T47D (cell line): ENCODE measurements at regions not wholly inside any gene's neighbourhood (a gene's known extent, or its start where the extent isn't known, plus 50 kb on each side); places are given as distances from the start of the nearest gene placed in this dataset.

Experiments
- DNase-seq, 2 experiments: peaks; one replicate each; pipeline versions ENCODE4 v3.0.0 to v3.0.0-alpha.2; 2011 to 2012; ENCODE audit warnings: low read depth in 1 of 2, low spot score in 1 of 2
- JUND ChIP-seq: IDR thresholded peaks from 2 replicates; pipeline ENCODE4 v1.6.1; 2012; ENCODE audit warnings: low read depth
- in situ Hi-C: cut with HindIII; loops from 2 replicates; pipeline ENCODE4 v1.10.0; 2016; ENCODE audit warnings: low sequenced_read_pairs, low pct_unique_long_range_greater_than_20kb

GRCh38 chr3:194267744-194268653, 83.1 kb downstream of the CPN2 start:
- DNase-seq: no peak

GRCh38 chr3:194268654-194269512, 82.2 kb downstream of the CPN2 start:
- in situ Hi-C loops: no loop called here
- DNase-seq: no peak
- no peak for TF ChIP-seq JUND

More at GRCh38 chr3:194267744-194268653, 83.1 kb downstream of the CPN2 start:
- no peak for TF ChIP-seq JUND
- in situ Hi-C loops: no loop called here

- DNase-seq: peak in 1 of 2 experiments; percentile 61
- no peak for TF ChIP-seq JUND
- in situ Hi-C loops: no loop called here
These were observed 81.5 kb downstream of the CPN2 start for GRCh38 chr3:194269610-194270145.

GRCh38 chr3:194270627-194271459, 80.3 kb downstream of the CPN2 start:
- peak; percentile 90 to 95 for DNase-seq
- in situ Hi-C loops: no loop called here
- no peak for TF ChIP-seq JUND

GRCh38 chr3:194271460-194272035, 79.6 kb downstream of the CPN2 start:
- TF ChIP-seq JUND: no peak
- in situ Hi-C loops: no loop called here
- no peak for DNase-seq

GRCh38 chr3:194272221-194272620, 78.9 kb downstream of the CPN2 start:
- TF ChIP-seq JUND: no peak
- DNase-seq: no peak
- in situ Hi-C loops: no loop called here

GRCh38 chr3:194272861-194273742, 78.0 kb downstream of the CPN2 start:
- TF ChIP-seq JUND: no peak

GRCh38 chr3:194273743-194274310, 77.3 kb downstream of the CPN2 start:
- no peak for TF ChIP-seq JUND
- in situ Hi-C loops: no loop called here
- no peak for DNase-seq

More at GRCh38 chr3:194272861-194273742, 78.0 kb downstream of the CPN2 start:
- no peak for DNase-seq
- in situ Hi-C loops: no loop called here

GRCh38 chr3:194274424-194275085, 76.6 kb downstream of the CPN2 start:
- in situ Hi-C loops: no loop called here
- no peak for TF ChIP-seq JUND
- DNase-seq: no peak

- TF ChIP-seq JUND: no peak
- in situ Hi-C loops: no loop called here
- DNase-seq: peak in 1 of 2 experiments; percentile 66
These were observed 75.8 kb downstream of the CPN2 start for GRCh38 chr3:194275291-194275690.
